ENCODE measurements at regions not wholly inside any gene's neighbourhood (a gene's known extent, or its start where the extent isn't known, plus 50 kb on each side); places are given as distances from the start of the nearest gene placed in this dataset.

GRCh38 chr9:2338777-2339365 lies 282.7 kb upstream of the VLDLR start:
- TF ChIP-seq CTCF (IDR thresholded peaks at IDR 0.05; ENCODE audit: insufficient read depth, low read depth, low read length) (no peak), EZH2 (IDR thresholded peaks at IDR 0.05; ENCODE audit: insufficient read depth, low read length) (no peak)

All from astrocyte (in vitro differentiated cells and primary cell).